RWPE1 (cell line): ENCODE measurements at regions not wholly inside any gene's neighbourhood (a gene's known extent, or its start where the extent isn't known, plus 50 kb on each side); places are given as distances from the start of the nearest gene placed in this dataset.

ENCODE experiments used
- CTCF ChIA-PET: fragments of 350-600 bp; sonication (Branson Sonifier 250); formaldehyde crosslinking; extraction: SDS; loops from one replicate; lab custom pipeline; 2021; lab: Yijun Ruan, JAX
- POLR2A ChIA-PET: fragments of 400-600 bp; formaldehyde crosslinking; extraction: SDS; loops from one replicate; lab custom pipeline; 2020; ENCODE audit warnings: antibody characterized with exemption; ENCODE audit not compliant: low non-redundant PET; lab: Yijun Ruan, JAX
- DNase-seq: peaks from one replicate; pipeline ENCODE4 v3.0.0; 2012; ENCODE audit warnings: low spot score
- H3K27ac ChIP-seq: fragments of 450-650 bp; 2 replicates; pipeline ENCODE4 v1.5.1; 2017
- TF ChIP-seq, protein P1 (sequence below): fragments of 450-650 bp; conservative IDR thresholded peaks from 2 replicates; pipeline ENCODE4 v1.5.1; 2017; ENCODE audit warnings: low read depth, mild to moderate bottlenecking

DNA sequence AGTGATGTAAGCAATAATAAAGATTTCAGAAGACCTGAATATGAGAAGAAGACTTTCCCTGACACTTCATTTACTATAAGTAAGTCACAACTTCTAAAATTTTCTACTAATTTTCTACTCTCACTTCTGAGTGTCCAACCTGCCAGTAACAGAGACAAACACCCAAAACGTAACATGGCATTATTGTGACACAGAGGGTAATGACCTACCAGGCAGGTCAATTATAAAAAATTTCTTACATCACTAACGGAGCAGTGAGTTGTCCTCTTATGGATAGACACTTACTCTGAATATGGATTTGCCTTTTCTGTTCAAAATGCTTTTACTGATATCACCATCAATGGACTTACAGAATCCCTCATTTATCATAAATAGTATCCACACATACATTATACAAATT, 405.9 kb upstream of the MAGEB16 start:
- POLR2A ChIA-PET, result no interaction called here
- no peak for DNase-seq
- CTCF ChIA-PET, result no interaction called here
- TF ChIP-seq, protein P1, sequence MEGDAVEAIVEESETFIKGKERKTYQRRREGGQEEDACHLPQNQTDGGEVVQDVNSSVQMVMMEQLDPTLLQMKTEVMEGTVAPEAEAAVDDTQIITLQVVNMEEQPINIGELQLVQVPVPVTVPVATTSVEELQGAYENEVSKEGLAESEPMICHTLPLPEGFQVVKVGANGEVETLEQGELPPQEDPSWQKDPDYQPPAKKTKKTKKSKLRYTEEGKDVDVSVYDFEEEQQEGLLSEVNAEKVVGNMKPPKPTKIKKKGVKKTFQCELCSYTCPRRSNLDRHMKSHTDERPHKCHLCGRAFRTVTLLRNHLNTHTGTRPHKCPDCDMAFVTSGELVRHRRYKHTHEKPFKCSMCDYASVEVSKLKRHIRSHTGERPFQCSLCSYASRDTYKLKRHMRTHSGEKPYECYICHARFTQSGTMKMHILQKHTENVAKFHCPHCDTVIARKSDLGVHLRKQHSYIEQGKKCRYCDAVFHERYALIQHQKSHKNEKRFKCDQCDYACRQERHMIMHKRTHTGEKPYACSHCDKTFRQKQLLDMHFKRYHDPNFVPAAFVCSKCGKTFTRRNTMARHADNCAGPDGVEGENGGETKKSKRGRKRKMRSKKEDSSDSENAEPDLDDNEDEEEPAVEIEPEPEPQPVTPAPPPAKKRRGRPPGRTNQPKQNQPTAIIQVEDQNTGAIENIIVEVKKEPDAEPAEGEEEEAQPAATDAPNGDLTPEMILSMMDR, result no peak
- no peak overlapping the region for H3K27ac ChIP-seq

DNA sequence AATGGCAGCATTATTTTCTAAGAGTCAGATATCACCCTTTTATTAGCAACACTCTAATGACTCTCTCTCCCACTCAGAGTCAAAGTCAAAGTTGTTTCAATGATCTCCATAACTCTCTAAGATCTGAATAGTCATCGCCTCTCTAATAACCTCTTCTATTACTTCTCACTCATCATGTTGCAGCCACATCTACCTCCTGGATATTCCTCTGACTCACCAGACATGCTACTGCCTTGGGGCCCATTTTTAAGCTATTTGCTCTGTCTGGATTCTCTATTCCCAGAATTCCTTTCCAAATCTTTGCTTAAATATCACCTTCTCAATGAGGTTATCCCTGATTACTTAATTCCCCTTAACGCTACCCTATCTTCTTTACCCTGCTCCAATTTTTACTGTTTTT, 391.8 kb upstream of the MAGEB16 start:
- H3K27ac ChIP-seq, result no peak overlapping the region
- TF ChIP-seq, protein P1, result no peak
- CTCF ChIA-PET, result interaction anchor here (0.6 kb wide), 1 partner anchor 419 kb away, joined by 3 read pairs; no protein-coding TSS in a partner anchor
- DNase-seq, result peak; percentile 0
- POLR2A ChIA-PET, result no interaction called here

DNA sequence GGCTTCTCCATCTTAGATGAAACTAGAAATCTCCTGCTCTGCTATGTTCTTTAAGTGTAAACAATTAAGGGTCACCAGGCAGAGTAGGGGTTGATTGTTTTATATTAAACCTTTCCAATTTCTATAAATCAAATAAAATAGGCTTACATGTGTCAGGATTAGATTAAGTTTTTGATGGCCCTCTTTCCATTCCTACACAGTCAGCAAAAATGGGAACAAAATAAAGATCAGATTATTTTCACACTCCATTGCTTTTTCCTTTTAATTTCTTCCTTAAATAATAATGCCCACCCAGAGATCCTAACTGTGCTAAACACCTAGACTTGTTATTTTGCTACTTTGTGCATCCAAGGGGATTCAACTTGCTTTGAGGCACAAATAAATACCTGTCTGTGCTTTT, 381.4 kb upstream of the MAGEB16 start:
- CTCF ChIA-PET, result no interaction called here
- TF ChIP-seq, protein P1, result no peak
- POLR2A ChIA-PET, result no interaction called here
- H3K27ac ChIP-seq, result no peak overlapping the region
- DNase-seq, result no peak

DNA sequence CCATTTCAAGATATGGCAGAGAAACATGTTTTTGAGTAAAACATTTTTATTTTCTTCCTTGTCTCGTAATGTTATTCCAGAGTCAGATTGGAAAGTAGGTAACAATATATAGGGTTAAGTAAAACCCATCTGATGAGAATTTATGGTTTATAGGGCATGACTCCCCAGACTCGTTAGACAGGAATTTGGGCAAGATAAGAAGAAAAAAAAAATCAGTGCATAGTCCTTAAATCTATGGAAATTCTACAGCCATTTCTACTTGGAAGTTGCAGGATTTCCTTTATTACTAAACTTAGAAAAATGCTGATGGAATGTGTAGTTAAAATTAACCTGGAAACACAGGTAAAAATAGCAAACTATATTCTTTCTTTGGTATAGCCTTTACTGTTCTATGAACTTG, 366.1 kb upstream of the MAGEB16 start:
- ChIA-PET POLR2A (no interaction called here), CTCF (no interaction called here)
- TF ChIP-seq, protein P1, result no peak

DNA sequence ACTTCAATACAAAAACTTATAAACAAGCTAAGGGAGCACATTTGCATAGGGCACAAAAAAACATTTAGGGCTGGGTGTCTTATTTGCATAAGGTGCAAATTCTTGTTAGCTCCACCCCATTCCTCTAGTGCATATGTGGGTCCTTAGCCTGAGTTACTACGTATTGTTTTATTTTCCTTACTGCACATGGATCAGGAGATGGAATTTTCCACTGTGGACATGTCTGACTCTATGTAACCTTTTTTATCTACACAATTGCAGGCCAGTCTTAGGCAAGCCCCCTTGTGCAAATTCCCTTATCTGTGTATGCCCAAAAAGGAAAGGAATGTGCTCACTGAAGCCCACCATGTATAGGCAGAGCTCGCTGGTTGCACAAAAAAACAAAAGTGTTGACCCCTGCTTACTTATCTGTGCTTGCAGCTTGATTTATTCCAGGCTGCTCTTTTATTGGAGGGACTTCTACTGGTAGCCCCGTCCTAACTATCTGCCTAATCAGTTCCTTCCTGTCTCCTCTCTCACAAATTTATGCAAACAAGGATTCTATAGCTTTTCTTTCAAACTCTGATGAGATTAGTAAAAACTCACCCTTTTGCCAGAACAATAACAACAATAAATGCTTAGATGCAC, 359.0 kb upstream of the MAGEB16 start:
- no peak for DNase-seq
- no peak overlapping the region for H3K27ac ChIP-seq
- ChIA-PET CTCF (interaction anchor here (0.6 kb wide), 1 partner anchor 104 kb away, joined by 5 read pairs; no protein-coding TSS in a partner anchor), POLR2A (no interaction called here)
- TF ChIP-seq, protein P1, result no peak

More for the DNA sequence above, 366.1 kb upstream of the MAGEB16 start:
- H3K27ac ChIP-seq, result no peak overlapping the region
- DNase-seq, result no peak

DNA sequence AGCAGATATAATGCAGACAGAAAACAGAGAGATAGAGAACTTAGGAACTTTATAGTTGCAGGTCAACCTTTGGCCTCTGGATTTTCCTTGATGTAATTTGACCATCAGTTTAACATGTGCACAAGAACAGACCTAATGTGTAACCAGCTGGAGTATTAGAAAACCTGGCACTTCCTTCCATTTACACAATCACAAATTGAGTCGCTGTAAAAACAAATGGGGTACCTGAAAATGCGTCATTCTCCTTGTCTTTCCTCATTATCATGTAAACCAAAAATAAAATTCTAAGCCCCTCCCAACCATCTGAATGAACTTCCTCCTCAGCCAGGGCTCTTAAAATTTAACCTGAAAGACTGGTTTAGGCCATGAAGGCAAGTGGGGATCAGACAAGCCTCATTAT, 358.4 kb upstream of the MAGEB16 start:
- ChIA-PET CTCF (no interaction called here), POLR2A (no interaction called here)
- H3K27ac ChIP-seq, result no peak overlapping the region
- TF ChIP-seq, protein P1, result no peak
- no peak for DNase-seq
